Neural cell (in vitro differentiated cells): ENCODE measurements at regions not wholly inside any gene's neighbourhood (a gene's known extent, or its start where the extent isn't known, plus 50 kb on each side); places are given as distances from the start of the nearest gene placed in this dataset.

ENCODE experiments used
- H2AFZ ChIP-seq: fragments of 200-600, 300-800 bp; sonication (generic), shearing (Covaris generic); 2 replicates; pipeline ENCODE4 v1.6.0; 2014; ENCODE audit warnings: low read depth, mild to moderate bottlenecking, antibody characterized with exemption, low read length, moderate library complexity
- H3F3A ChIP-seq: fragments of 200-600 bp; shearing (Covaris generic); 2 replicates; pipeline ENCODE4 v1.6.1; 2016; ENCODE audit warnings: mild to moderate bottlenecking, moderate library complexity, mixed read lengths, antibody characterized with exemption, low read length; ENCODE audit not compliant: insufficient read depth, poor library complexity, severe bottlenecking
- H3K27ac ChIP-seq: fragments of 200-600, 300-800 bp; sonication (generic), shearing (Covaris generic); 2 replicates; pipeline ENCODE4 v1.5.1; 2014; ENCODE audit warnings: mild to moderate bottlenecking, low read length, moderate library complexity
- H3K27me3 ChIP-seq: fragments of 300-800, 200-600 bp; sonication (generic), shearing (Covaris generic); 2 replicates; pipeline ENCODE4 v1.6.0; 2014; ENCODE audit warnings: mild to moderate bottlenecking, low read depth, low read length, moderate library complexity; ENCODE audit not compliant: insufficient read depth
- H3K36me3 ChIP-seq: fragments of 300-800, 200-600 bp; sonication (generic), shearing (Covaris generic); 2 replicates; pipeline ENCODE4 v1.5.1; 2014; ENCODE audit warnings: mild to moderate bottlenecking, antibody characterized with exemption, low read length, moderate library complexity; ENCODE audit not compliant: insufficient read depth
- H3K4me2 ChIP-seq: fragments of 300-800, 200-600 bp; sonication (generic), shearing (Covaris generic); 2 replicates; pipeline ENCODE4 v1.6.0; 2014; ENCODE audit warnings: mild to moderate bottlenecking, low read length
- H3K4me3 ChIP-seq: fragments of 300-800, 200-600 bp; sonication (generic), shearing (Covaris generic); 2 replicates; pipeline ENCODE4 v1.5.1; 2014; ENCODE audit warnings: mild to moderate bottlenecking, low read length, moderate library complexity
- H3K79me2 ChIP-seq: fragments of 200-600 bp; shearing (Covaris generic); replicated peaks from 2 replicates; pipeline ENCODE4 v1.6.0; 2014; ENCODE audit warnings: mild to moderate bottlenecking, low read length, moderate library complexity; ENCODE audit not compliant: insufficient read depth
- H3K9ac ChIP-seq: fragments of 300-800, 200-600 bp; sonication (generic), shearing (Covaris generic); 2 replicates; pipeline ENCODE4 v1.6.1; 2016; ENCODE audit warnings: mild to moderate bottlenecking, low read length, mixed read lengths
- H3K9me2 ChIP-seq: fragments of 200-600 bp; shearing (Covaris generic); 2 replicates; pipeline ENCODE4 v1.6.1; 2016; ENCODE audit warnings: mild to moderate bottlenecking, low read length, mixed read lengths; ENCODE audit not compliant: insufficient read depth
- H3K9me3 ChIP-seq: fragments of 200-600, 300-800 bp; sonication (generic), shearing (Covaris generic); 2 replicates; pipeline ENCODE4 v1.6.1; 2016; ENCODE audit warnings: mild to moderate bottlenecking, mixed run types, low read length, moderate library complexity, mixed read lengths
- H4K20me1 ChIP-seq: fragments of 200-600 bp; shearing (Covaris generic); 2 replicates; pipeline ENCODE4 v1.6.1; 2016; ENCODE audit warnings: mild to moderate bottlenecking, mixed run types; ENCODE audit not compliant: insufficient read depth
- EP300 ChIP-seq: fragments of 450-650 bp; conservative IDR thresholded peaks from 2 replicates; pipeline ENCODE4 v1.6.1; 2014; ENCODE audit warnings: antibody characterized with exemption, mild to moderate bottlenecking, moderate library complexity; ENCODE audit not compliant: poor library complexity, severe bottlenecking
- EZH2 ChIP-seq: fragments of 200-600, 300-800 bp; shearing (Covaris generic), sonication (generic); IDR thresholded peaks from 2 replicates; pipeline ENCODE4 v1.6.1; 2014; ENCODE audit warnings: antibody characterized with exemption, low read length, borderline replicate concordance, mild to moderate bottlenecking; ENCODE audit not compliant: insufficient read depth, poor library complexity, severe bottlenecking
- MXI1 ChIP-seq: fragments of 450-650 bp; conservative IDR thresholded peaks from 2 replicates; pipeline ENCODE4 v1.6.1; 2014; ENCODE audit warnings: antibody characterized with exemption, mild to moderate bottlenecking; ENCODE audit not compliant: poor library complexity, severe bottlenecking
- POLR2AphosphoS5 ChIP-seq: IDR thresholded peaks from 2 replicates; pipeline ENCODE4 v1.6.1; 2012
- RAD21 ChIP-seq: fragments of 450-650 bp; conservative IDR thresholded peaks from 2 replicates; pipeline ENCODE4 v1.6.1; 2014; ENCODE audit warnings: antibody characterized with exemption, mild to moderate bottlenecking, moderate library complexity
- SMC3 ChIP-seq: fragments of 450-650 bp; conservative IDR thresholded peaks from 2 replicates; pipeline ENCODE4 v1.6.1; 2014; ENCODE audit warnings: antibody characterized with exemption, mild to moderate bottlenecking, moderate library complexity; ENCODE audit not compliant: poor library complexity
- TAF1 ChIP-seq: IDR thresholded peaks from 2 replicates; pipeline ENCODE4 v1.6.1; 2012; ENCODE audit warnings: low read depth
- TF ChIP-seq, protein P1 (sequence below): fragments of 450-650 bp; IDR thresholded peaks from 2 replicates; pipeline ENCODE4 v1.5.1; 2014; ENCODE audit warnings: antibody characterized with exemption, mild to moderate bottlenecking, moderate library complexity; ENCODE audit not compliant: poor library complexity, severe bottlenecking
- TF ChIP-seq, protein P2 (sequence below): IDR thresholded peaks from 2 replicates; pipeline ENCODE4 v1.6.1; 2012; ENCODE audit warnings: borderline replicate concordance

DNA sequence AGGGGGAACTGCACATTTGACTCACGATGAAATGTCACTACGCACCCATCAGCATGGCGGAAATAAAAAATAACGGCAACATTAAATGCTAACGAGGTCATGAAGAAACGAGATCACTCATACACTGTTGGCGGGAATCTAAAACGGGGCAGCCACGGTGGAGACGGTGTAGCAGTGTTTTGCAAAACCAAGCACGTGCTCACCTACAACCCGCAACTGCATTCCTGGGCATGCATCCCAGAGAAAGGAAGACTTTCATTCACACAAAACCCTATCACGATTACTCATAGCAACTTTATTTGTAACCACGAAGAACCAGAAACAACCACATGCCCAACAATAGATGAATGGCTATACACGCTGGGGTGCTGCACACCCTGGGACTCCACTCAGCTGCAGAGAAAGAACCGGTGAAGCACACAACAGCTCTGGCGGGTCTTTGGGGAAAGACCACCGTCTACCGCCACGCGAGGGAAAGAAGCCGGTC is 77.0 kb downstream of the YTHDF1 start:
- no peak overlapping the region for H3K9ac ChIP-seq
- TF ChIP-seq SMC3, result no peak
- no peak overlapping the region for H3K4me2 ChIP-seq
- H3K79me2 ChIP-seq, result no peaks in the 10 kb centered on the region
- no peak overlapping the region for H3K4me3 ChIP-seq
- H3K36me3 ChIP-seq, result no peaks in the 10 kb centered on the region
- no peak overlapping the region for H3K27ac ChIP-seq
- no peaks in the 10 kb centered on the region for H3K27me3 ChIP-seq
- H2AFZ ChIP-seq, result no peak overlapping the region
- no peaks in the 10 kb centered on the region for H3K9me2 ChIP-seq
- H4K20me1 ChIP-seq, result no peaks in the 10 kb centered on the region
- no peaks in the 10 kb centered on the region for H3K9me3 ChIP-seq
- no peaks in the 10 kb centered on the region for H3F3A ChIP-seq

DNA sequence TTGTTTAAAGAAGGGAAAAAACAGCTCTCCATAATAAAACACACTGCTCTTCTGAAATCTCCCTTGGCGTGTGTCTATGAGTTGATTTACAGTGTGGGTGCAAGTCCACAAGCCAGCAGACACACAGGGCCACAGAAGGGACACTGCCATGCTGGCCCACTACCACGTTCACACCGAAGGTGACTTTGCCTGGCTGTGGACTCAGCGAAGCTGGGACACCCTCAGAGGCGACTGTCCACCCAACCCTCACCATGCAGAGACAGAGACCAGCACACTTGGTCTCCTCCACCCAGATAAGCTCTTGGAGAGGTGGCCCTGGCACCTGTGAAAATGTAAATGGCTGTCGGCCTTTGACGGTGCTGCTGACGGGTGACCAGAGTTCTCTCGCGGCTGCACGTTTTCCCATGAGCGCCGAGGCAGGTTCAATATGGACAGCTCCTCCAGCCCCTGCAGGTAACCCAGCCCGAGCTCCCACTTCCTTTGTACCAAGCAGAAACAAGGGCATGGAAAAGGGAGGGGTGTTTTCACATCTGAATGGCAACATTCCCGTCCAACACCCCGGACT is 78.0 kb downstream of the YTHDF1 start:
- H3K36me3 ChIP-seq, result no peaks in the 10 kb centered on the region
- no peaks in the 10 kb centered on the region for H3K9me3 ChIP-seq
- no peak overlapping the region for H2AFZ ChIP-seq
- no peaks in the 10 kb centered on the region for H3F3A ChIP-seq
- H4K20me1 ChIP-seq, result no peaks in the 10 kb centered on the region
- H3K27me3 ChIP-seq, result no peaks in the 10 kb centered on the region
- H3K79me2 ChIP-seq, result no peaks in the 10 kb centered on the region
- H3K4me2 ChIP-seq, result no peak overlapping the region
- H3K27ac ChIP-seq, result no peak overlapping the region
- TF ChIP-seq RAD21 (no peak), EZH2 (no peak), POLR2AphosphoS5 (no peak), SMC3 (no peak), MXI1 (no peak), EP300 (no peak), TAF1 (no peak)
- TF ChIP-seq, protein P1, sequence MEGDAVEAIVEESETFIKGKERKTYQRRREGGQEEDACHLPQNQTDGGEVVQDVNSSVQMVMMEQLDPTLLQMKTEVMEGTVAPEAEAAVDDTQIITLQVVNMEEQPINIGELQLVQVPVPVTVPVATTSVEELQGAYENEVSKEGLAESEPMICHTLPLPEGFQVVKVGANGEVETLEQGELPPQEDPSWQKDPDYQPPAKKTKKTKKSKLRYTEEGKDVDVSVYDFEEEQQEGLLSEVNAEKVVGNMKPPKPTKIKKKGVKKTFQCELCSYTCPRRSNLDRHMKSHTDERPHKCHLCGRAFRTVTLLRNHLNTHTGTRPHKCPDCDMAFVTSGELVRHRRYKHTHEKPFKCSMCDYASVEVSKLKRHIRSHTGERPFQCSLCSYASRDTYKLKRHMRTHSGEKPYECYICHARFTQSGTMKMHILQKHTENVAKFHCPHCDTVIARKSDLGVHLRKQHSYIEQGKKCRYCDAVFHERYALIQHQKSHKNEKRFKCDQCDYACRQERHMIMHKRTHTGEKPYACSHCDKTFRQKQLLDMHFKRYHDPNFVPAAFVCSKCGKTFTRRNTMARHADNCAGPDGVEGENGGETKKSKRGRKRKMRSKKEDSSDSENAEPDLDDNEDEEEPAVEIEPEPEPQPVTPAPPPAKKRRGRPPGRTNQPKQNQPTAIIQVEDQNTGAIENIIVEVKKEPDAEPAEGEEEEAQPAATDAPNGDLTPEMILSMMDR, result no peak
- TF ChIP-seq, protein P2, sequence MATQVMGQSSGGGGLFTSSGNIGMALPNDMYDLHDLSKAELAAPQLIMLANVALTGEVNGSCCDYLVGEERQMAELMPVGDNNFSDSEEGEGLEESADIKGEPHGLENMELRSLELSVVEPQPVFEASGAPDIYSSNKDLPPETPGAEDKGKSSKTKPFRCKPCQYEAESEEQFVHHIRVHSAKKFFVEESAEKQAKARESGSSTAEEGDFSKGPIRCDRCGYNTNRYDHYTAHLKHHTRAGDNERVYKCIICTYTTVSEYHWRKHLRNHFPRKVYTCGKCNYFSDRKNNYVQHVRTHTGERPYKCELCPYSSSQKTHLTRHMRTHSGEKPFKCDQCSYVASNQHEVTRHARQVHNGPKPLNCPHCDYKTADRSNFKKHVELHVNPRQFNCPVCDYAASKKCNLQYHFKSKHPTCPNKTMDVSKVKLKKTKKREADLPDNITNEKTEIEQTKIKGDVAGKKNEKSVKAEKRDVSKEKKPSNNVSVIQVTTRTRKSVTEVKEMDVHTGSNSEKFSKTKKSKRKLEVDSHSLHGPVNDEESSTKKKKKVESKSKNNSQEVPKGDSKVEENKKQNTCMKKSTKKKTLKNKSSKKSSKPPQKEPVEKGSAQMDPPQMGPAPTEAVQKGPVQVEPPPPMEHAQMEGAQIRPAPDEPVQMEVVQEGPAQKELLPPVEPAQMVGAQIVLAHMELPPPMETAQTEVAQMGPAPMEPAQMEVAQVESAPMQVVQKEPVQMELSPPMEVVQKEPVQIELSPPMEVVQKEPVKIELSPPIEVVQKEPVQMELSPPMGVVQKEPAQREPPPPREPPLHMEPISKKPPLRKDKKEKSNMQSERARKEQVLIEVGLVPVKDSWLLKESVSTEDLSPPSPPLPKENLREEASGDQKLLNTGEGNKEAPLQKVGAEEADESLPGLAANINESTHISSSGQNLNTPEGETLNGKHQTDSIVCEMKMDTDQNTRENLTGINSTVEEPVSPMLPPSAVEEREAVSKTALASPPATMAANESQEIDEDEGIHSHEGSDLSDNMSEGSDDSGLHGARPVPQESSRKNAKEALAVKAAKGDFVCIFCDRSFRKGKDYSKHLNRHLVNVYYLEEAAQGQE, result no peak
- H3K4me3 ChIP-seq, result no peak overlapping the region
- H3K9ac ChIP-seq, result no peak overlapping the region
- no peaks in the 10 kb centered on the region for H3K9me2 ChIP-seq

- Histone ChIP-seq H3K9me3 (no peaks in the 10 kb centered on the region), H3K9ac (no peak overlapping the region), H3K4me2 (no peak overlapping the region), H3K36me3 (no peaks in the 10 kb centered on the region), H3K9me2 (no peaks in the 10 kb centered on the region), H3K79me2 (no peaks in the 10 kb centered on the region), H2AFZ (no peak overlapping the region), H3F3A (no peaks in the 10 kb centered on the region), H3K27ac (no peak overlapping the region), H3K4me3 (no peak overlapping the region), H3K27me3 (no peaks in the 10 kb centered on the region), H4K20me1 (no peaks in the 10 kb centered on the region)
- TF ChIP-seq RAD21, result no peak
- TF ChIP-seq EP300, result no peak
- TF ChIP-seq, protein P1, result no peak
- TF ChIP-seq MXI1, result no peak
- TF ChIP-seq EZH2, result no peak
- TF ChIP-seq, protein P2, result no peak
Measured at GRCh38 chr20:63136296-63136695, 79.6 kb downstream of the YTHDF1 start.
